CD14-positive monocyte (primary cell): ENCODE measurements at regions not wholly inside any gene's neighbourhood (a gene's known extent, or its start where the extent isn't known, plus 50 kb on each side); places are given as distances from the start of the nearest gene placed in this dataset.

Experiments used
- DNase-seq, 3 donors: peaks; one replicate each; pipeline ENCODE4 v3.0.0-alpha.2; 2011 to 2022
- H2AFZ ChIP-seq: 2 replicates; pipeline ENCODE4 v1.6.0; 2012; ENCODE audit warnings: mild to moderate bottlenecking, low read depth, low read length, inconsistent platforms; ENCODE audit not compliant: insufficient read depth, poor library complexity, severe bottlenecking
- H3K27ac ChIP-seq, 2 donors: 1 replicate in 1 of 2; 2 replicates in 1 of 2; pipeline ENCODE4 v1.5.1; 2012 to 2013; ENCODE audit warnings: low read length in 2 of 2, control low read depth in 1 of 2, inconsistent platforms in 1 of 2, low read depth in 1 of 2, mild to moderate bottlenecking in 1 of 2
- H3K27me3 ChIP-seq, 2 donors: one replicate each; pipeline versions ENCODE4 v1.6.0 to v1.6.1; 2011 to 2013; ENCODE audit warnings: low read length in 2 of 2; ENCODE audit not compliant: control insufficient read depth in 2 of 2, insufficient read depth in 2 of 2
- H3K36me3 ChIP-seq, 2 donors: replicated peaks in 1 of 2; 1 replicate in 1 of 2; 2 replicates in 1 of 2; pipeline versions ENCODE4 v1.5.1 to v1.6.1; 2012 to 2013; ENCODE audit warnings: low read length in 2 of 2, control low read depth in 1 of 2, inconsistent platforms in 1 of 2, mild to moderate bottlenecking in 1 of 2; ENCODE audit not compliant: insufficient read depth in 2 of 2, control insufficient read depth in 1 of 2
- H3K4me1 ChIP-seq, 2 donors: 1 replicate in 1 of 2; 2 replicates in 1 of 2; pipeline versions ENCODE4 v1.5.1 to v1.6.1; 2012 to 2013; ENCODE audit warnings: low read length in 2 of 2, control low read depth in 1 of 2, inconsistent platforms in 1 of 2, mild to moderate bottlenecking in 1 of 2, moderate library complexity in 1 of 2; ENCODE audit not compliant: insufficient read depth in 2 of 2, control insufficient read depth in 1 of 2
- H3K4me2 ChIP-seq: replicated peaks from 2 replicates; pipeline ENCODE3; 2012; ENCODE audit warnings: low read length, moderate library complexity, mild to moderate bottlenecking; ENCODE audit not compliant: poor library complexity, severe bottlenecking; ENCODE audit errors: extremely low read depth
- H3K4me3 ChIP-seq, 3 experiments: fragments of 200-600 bp in 1 of 3; sonication (generic) in 1 of 3; replicated peaks in 1 of 3; 1 replicate in 2 of 3; 2 replicates in 1 of 3; pipeline ENCODE4 v1.5.1; 2011 to 2013; ENCODE audit warnings: low read length in 3 of 3, mild to moderate bottlenecking in 3 of 3, control low read depth in 2 of 3, low read depth in 2 of 3, inconsistent platforms in 1 of 3, moderate library complexity in 1 of 3
- H3K79me2 ChIP-seq: 2 replicates; pipeline ENCODE4 v1.6.0; 2012; ENCODE audit warnings: mild to moderate bottlenecking, control low read depth, inconsistent platforms, low read length, moderate library complexity; ENCODE audit not compliant: insufficient read depth
- H3K9ac ChIP-seq: 2 replicates; pipeline ENCODE4 v1.6.0; 2017; ENCODE audit warnings: low read length, mild to moderate bottlenecking; ENCODE audit not compliant: insufficient read depth, poor library complexity, severe bottlenecking
- H3K9me3 ChIP-seq, 2 donors: replicated peaks in 1 of 2; 1 replicate in 1 of 2; 2 replicates in 1 of 2; pipeline versions ENCODE4 v1.5.1 to v1.6.1; 2012 to 2013; ENCODE audit warnings: low read length in 2 of 2, control low read depth in 1 of 2; ENCODE audit not compliant: control insufficient read depth in 1 of 2, insufficient read depth in 1 of 2
- H4K20me1 ChIP-seq: 2 replicates; pipeline ENCODE4 v1.6.0; 2012; ENCODE audit warnings: mild to moderate bottlenecking, low read length, control low read depth, moderate library complexity; ENCODE audit not compliant: insufficient read depth
- H3K27ac Mint-ChIP-seq, 7 donors: one replicate each; pipeline ENCODE4 v1.8.0; 2020; ENCODE audit warnings: mild to moderate bottlenecking in 7 of 7, mixed read lengths in 7 of 7, moderate library complexity in 6 of 7, inconsistent platforms in 2 of 7
- H3K27me3 Mint-ChIP-seq, 3 donors: one replicate each; pipeline ENCODE4 v1.8.0; 2021 to 2022; ENCODE audit warnings: low read depth in 3 of 3, mild to moderate bottlenecking in 3 of 3, mixed read lengths in 3 of 3, moderate library complexity in 3 of 3, inconsistent platforms in 1 of 3
- H3K36me3 Mint-ChIP-seq, 2 donors: one replicate each; pipeline ENCODE4 v1.8.0; 2020; ENCODE audit warnings: mixed read lengths in 2 of 2, inconsistent platforms in 1 of 2, mild to moderate bottlenecking in 1 of 2
- H3K4me1 Mint-ChIP-seq: one replicate; pipeline ENCODE4 v1.8.0; 2020; ENCODE audit warnings: mild to moderate bottlenecking, mixed read lengths
- H3K4me3 Mint-ChIP-seq, 2 donors: one replicate each; pipeline ENCODE4 v1.8.0; 2020; ENCODE audit warnings: mild to moderate bottlenecking in 2 of 2, mixed read lengths in 2 of 2, moderate library complexity in 1 of 2
- H3K9me3 Mint-ChIP-seq, 7 donors: one replicate each; pipeline ENCODE4 v1.8.0; 2020 to 2022; ENCODE audit warnings: mixed read lengths in 7 of 7, mild to moderate bottlenecking in 6 of 7, moderate library complexity in 6 of 7, inconsistent platforms in 2 of 7
- CTCF ChIP-seq: fragments of 200-600 bp; IDR thresholded peaks from one replicate; pipeline ENCODE4 v1.8.0; 2022; ENCODE audit warnings: antibody characterized with exemption, mild to moderate bottlenecking
- WGBS: methylation state at CpG from one replicate; pipeline ENCODE4 v1.1.5; 2013; ENCODE audit warnings: missing lambda C conversion rate; ENCODE audit not compliant: insufficient coverage; 5-methylcytosine and 5-hydroxymethylcytosine counted together
- intact Hi-C, 2 donors: fragments of 100-400 bp; cut with micrococcal nuclease; formaldehyde crosslinking; loops; one replicate each; pipeline versions ENCODE4 v1.15.0 to v1.15.1; 2023

DNA sequence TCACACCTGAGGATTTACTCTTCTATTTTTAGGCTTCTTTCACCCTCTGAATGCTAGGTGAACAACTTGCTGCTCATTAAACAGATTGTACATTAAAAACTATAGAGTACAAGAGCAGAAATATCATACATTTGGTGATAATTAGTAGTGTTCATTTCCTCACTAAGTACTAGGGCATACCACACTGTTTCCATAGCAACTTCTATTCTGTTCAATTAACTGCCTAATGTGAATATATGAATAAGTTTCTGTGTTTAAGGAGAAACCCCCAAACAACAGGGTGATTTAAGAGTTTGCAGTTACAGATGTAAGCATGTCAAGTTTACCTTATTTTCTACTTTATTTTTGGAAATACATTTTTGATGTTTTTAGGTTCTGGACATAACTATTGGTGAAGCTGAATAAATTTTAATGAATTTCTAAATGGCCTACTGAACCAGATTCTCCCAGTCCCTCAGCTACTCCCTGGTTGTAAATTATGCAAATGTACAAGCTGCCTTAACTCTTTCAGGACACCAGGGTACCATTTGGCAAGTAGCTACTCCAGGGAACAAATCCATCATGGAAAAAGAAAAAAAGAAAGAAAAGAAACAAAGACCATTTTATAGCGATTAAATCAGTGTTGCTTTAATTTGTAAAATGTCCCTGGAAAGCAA, 199.8 kb upstream of the NAV3 start:
- Histone ChIP-seq H3K79me2 (no peaks in the 10 kb centered on the region), H3K4me2 (no peak overlapping the region), H3K27me3 (no peaks in the 10 kb centered on the region), H3K36me3 (no peaks in the 10 kb centered on the region), H2AFZ (no peak overlapping the region), H4K20me1 (no peaks in the 10 kb centered on the region), H3K27ac (no peak overlapping the region), H3K9me3 (peaks cover 0 to 6% of the 10 kb centered on the region in 2 donors), H3K4me1 (no peaks in the 10 kb centered on the region), H3K9ac (no peak overlapping the region), H3K4me3 (no peak overlapping the region)
- peaks cover 1 to 2% (median 2%) of the 10 kb centered on the region in 3 donors for H3K27me3 Mint-ChIP-seq
- intact Hi-C loops, result no loop called here
- H3K9me3 Mint-ChIP-seq, result peaks cover 0 to 12% (median 6%) of the 10 kb centered on the region in 7 donors
- no peaks in the 10 kb centered on the region for H3K4me1 Mint-ChIP-seq
- no peak for TF ChIP-seq CTCF
- no peak overlapping the region for H3K4me3 Mint-ChIP-seq
- no peak overlapping the region for H3K27ac Mint-ChIP-seq
- DNase-seq, result no peak
- no peaks in the 10 kb centered on the region for H3K36me3 Mint-ChIP-seq
- WGBS, result 67% methylated on average over 1 of the region's 1 CpG

- Histone ChIP-seq H3K9me3 (peaks cover 0 to 6% of the 10 kb centered on the region in 2 donors), H3K4me3 (no peak overlapping the region), H4K20me1 (no peaks in the 10 kb centered on the region), H3K9ac (no peak overlapping the region), H3K4me2 (no peak overlapping the region), H3K27ac (no peak overlapping the region), H3K4me1 (no peaks in the 10 kb centered on the region), H3K36me3 (no peaks in the 10 kb centered on the region), H3K79me2 (no peaks in the 10 kb centered on the region), H3K27me3 (no peaks in the 10 kb centered on the region), H2AFZ (no peak overlapping the region)
- peaks cover 0 to 12% (median 6%) of the 10 kb centered on the region in 7 donors for H3K9me3 Mint-ChIP-seq
- peaks cover 1 to 2% (median 2%) of the 10 kb centered on the region in 3 donors for H3K27me3 Mint-ChIP-seq
- intact Hi-C loops, result no loop called here
- H3K4me1 Mint-ChIP-seq, result no peaks in the 10 kb centered on the region
- H3K4me3 Mint-ChIP-seq, result no peak overlapping the region
- H3K36me3 Mint-ChIP-seq, result no peaks in the 10 kb centered on the region
- TF ChIP-seq CTCF, result no peak
- no CpG with 5 or more reads among the region's 3 CpGs for WGBS
- H3K27ac Mint-ChIP-seq, result no peak overlapping the region
- DNase-seq, result no peak
Observed at GRCh38 chr12:77630344-77630743, 200.3 kb upstream of the NAV3 start.
